ENCODE measurements at regions not wholly inside any gene's neighbourhood (a gene's known extent, or its start where the extent isn't known, plus 50 kb on each side); places are given as distances from the start of the nearest gene placed in this dataset.

DNA sequence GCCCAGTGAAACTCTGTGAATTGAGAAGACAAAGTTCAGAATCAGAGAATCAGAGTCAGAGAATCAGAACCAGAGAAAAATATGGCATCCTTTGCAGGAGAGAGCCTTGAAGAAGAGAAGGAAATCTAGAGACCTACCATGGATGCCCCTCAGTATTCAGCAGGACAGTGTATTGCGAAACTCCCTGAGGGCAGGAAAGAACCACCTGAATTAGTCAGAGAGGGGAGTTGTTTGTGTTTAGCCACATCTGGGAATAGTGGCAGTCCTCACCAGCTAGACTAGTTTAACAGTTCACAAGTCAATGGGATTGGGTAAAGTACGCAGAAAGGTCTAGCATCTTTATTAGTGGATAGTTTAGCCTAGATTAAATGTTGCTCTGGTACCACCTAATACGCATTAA lies 1252.9 kb downstream of the CDY2B start:
- Histone ChIP-seq H3K4me2 (replicated peaks; ENCODE audit: low read depth, low read length, poor library complexity, severe bottlenecking) (no peak overlapping the region), H3K27me3 (replicated peaks in 1 of 4; ENCODE audit: control extremely low read depth in 1 of 4, control insufficient read depth in 3 of 4, insufficient read depth in 4 of 4, low read length in 3 of 4) (no peaks in the 10 kb centered on the region), H3K4me1 (ENCODE audit: control insufficient read depth in 2 of 2, insufficient read depth in 2 of 2, low read length in 2 of 2) (no peaks in the 10 kb centered on the region), H3K9ac (ENCODE audit: low read length) (no peak overlapping the region), H3K9me3 (ENCODE audit: control extremely low read depth in 1 of 3, control insufficient read depth in 2 of 3, insufficient read depth in 1 of 3, low read length in 2 of 3) (no peaks in the 10 kb centered on the region), H2AFZ (ENCODE audit: insufficient read depth, low read depth, low read length, poor library complexity, severe bottlenecking) (no peak overlapping the region), H3K4me3 (ENCODE audit: control extremely low read depth in 1 of 5, extremely low read depth in 1 of 5, insufficient read depth in 1 of 5, low read depth in 2 of 5, low read length in 4 of 5) (no peak overlapping the region), H3K36me3 (replicated peaks in 1 of 2; ENCODE audit: control extremely low read depth in 1 of 2, control insufficient read depth in 1 of 2, extremely low read depth in 1 of 2, insufficient read depth in 2 of 2, low read length in 1 of 2) (no peaks in the 10 kb centered on the region), H4K20me1 (ENCODE audit: control insufficient read depth, insufficient read depth, low read length, poor library complexity, severe bottlenecking) (no peaks in the 10 kb centered on the region), H3K27ac (ENCODE audit: low read length in 2 of 2) (no peak overlapping the region), H3K79me2 (ENCODE audit: control insufficient read depth, insufficient read depth, low read length) (no peaks in the 10 kb centered on the region)
- H3K27me3 Mint-ChIP-seq: no peaks in the 10 kb centered on the region
- CTCF ChIA-PET: no interaction called here
- H3K27ac Mint-ChIP-seq: no peak overlapping the region
- no peak for TF ChIP-seq EZH2 (IDR thresholded peaks at IDR 0.05; ENCODE audit: borderline replicate concordance, insufficient read depth, low read depth, low read length, poor library complexity, severe bottlenecking)
- TF ChIP-seq, protein P1, sequence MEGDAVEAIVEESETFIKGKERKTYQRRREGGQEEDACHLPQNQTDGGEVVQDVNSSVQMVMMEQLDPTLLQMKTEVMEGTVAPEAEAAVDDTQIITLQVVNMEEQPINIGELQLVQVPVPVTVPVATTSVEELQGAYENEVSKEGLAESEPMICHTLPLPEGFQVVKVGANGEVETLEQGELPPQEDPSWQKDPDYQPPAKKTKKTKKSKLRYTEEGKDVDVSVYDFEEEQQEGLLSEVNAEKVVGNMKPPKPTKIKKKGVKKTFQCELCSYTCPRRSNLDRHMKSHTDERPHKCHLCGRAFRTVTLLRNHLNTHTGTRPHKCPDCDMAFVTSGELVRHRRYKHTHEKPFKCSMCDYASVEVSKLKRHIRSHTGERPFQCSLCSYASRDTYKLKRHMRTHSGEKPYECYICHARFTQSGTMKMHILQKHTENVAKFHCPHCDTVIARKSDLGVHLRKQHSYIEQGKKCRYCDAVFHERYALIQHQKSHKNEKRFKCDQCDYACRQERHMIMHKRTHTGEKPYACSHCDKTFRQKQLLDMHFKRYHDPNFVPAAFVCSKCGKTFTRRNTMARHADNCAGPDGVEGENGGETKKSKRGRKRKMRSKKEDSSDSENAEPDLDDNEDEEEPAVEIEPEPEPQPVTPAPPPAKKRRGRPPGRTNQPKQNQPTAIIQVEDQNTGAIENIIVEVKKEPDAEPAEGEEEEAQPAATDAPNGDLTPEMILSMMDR (IDR thresholded peaks at IDR 0.05): no peak
- WGBS (ENCODE audit: insufficient coverage): no CpG with 5 or more reads among the region's 3 CpGs
- no peaks in the 10 kb centered on the region for H3K4me1 Mint-ChIP-seq
- intact Hi-C loops (cut with micrococcal nuclease): no loop called here
- DNase-seq (no peak), ATAC-seq (ENCODE audit: low read depth) (no peak)
- no peaks in the 10 kb centered on the region for H3K9me3 Mint-ChIP-seq (ENCODE audit: insufficient read depth)
- POLR2A ChIA-PET: no interaction called here
- H3K4me3 Mint-ChIP-seq: no peak overlapping the region

DNA sequence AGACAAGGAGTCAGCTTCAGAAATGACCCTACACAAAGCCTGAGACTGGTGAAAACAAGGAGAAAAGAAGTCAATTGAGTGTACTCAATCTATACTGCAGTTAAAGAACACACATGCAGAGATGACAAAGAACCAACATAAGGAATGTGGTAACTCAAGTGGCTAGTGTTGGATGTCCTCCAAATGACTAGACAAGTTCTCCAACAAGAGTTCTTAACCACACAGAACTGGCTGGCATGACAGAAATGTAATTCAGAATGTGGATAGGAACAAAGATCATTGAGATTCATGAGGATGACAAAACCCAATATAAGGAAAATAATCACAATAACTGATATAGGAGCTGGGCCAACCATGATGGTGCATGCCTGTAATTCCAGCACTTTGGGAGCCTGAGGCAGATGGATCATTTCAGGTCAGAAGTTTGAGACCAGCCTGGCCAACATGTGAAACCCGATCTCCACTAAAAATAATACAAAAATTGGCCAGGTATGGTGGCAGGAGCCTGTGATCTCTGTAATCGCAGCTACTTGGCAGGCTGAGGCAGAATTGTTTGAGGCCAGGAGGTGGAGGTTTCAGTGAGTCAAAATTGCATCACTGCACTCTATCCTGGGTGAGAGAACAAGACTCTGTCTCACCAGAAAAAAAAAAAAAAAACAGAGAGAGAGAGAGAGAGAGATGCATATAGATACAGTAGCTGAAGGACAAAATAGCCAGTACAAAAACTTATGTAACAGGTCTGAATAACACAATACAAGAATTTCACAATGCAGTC lies 1263.6 kb downstream of the CDY2B start:
- POLR2A ChIA-PET: no interaction called here
- TF ChIP-seq, protein P1 (IDR thresholded peaks at IDR 0.05): no peak
- TF ChIP-seq EZH2 (IDR thresholded peaks at IDR 0.05; ENCODE audit: borderline replicate concordance, insufficient read depth, low read depth, low read length, poor library complexity, severe bottlenecking): no peak
- intact Hi-C loops (cut with micrococcal nuclease): no loop called here
- no peak for DNase-seq
- CTCF ChIA-PET: no interaction called here
- Mint-ChIP-seq H3K4me3 (no peak overlapping the region), H3K27me3 (no peaks in the 10 kb centered on the region), H3K4me1 (no peaks in the 10 kb centered on the region), H3K27ac (no peak overlapping the region), H3K9me3 (ENCODE audit: insufficient read depth) (no peaks in the 10 kb centered on the region)
- H3K9me3 ChIP-seq (ENCODE audit: control extremely low read depth in 1 of 3, control insufficient read depth in 2 of 3, insufficient read depth in 1 of 3, low read length in 2 of 3): no peaks in the 10 kb centered on the region
- no peaks in the 10 kb centered on the region for H3K27me3 ChIP-seq (replicated peaks in 1 of 4; ENCODE audit: control extremely low read depth in 1 of 4, control insufficient read depth in 3 of 4, insufficient read depth in 4 of 4, low read length in 3 of 4)
- no peak overlapping the region for H3K27ac ChIP-seq (ENCODE audit: low read length in 2 of 2)
- H3K79me2 ChIP-seq (ENCODE audit: control insufficient read depth, insufficient read depth, low read length): no peaks in the 10 kb centered on the region
- WGBS (ENCODE audit: insufficient coverage): no CpG with 5 or more reads among the region's 2 CpGs
- no peak overlapping the region for H3K4me3 ChIP-seq (ENCODE audit: control extremely low read depth in 1 of 5, extremely low read depth in 1 of 5, insufficient read depth in 1 of 5, low read depth in 2 of 5, low read length in 4 of 5)
- H3K9ac ChIP-seq (ENCODE audit: low read length): no peak overlapping the region
- H3K36me3 ChIP-seq (replicated peaks in 1 of 2; ENCODE audit: control extremely low read depth in 1 of 2, control insufficient read depth in 1 of 2, extremely low read depth in 1 of 2, insufficient read depth in 2 of 2, low read length in 1 of 2): no peaks in the 10 kb centered on the region
- no peak overlapping the region for H2AFZ ChIP-seq (ENCODE audit: insufficient read depth, low read depth, low read length, poor library complexity, severe bottlenecking)
- H3K4me2 ChIP-seq (replicated peaks; ENCODE audit: low read depth, low read length, poor library complexity, severe bottlenecking): no peak overlapping the region
- H3K4me1 ChIP-seq (ENCODE audit: control insufficient read depth in 2 of 2, insufficient read depth in 2 of 2, low read length in 2 of 2): no peaks in the 10 kb centered on the region
- no peak for ATAC-seq (ENCODE audit: low read depth)
- H4K20me1 ChIP-seq (ENCODE audit: control insufficient read depth, insufficient read depth, low read length, poor library complexity, severe bottlenecking): no peaks in the 10 kb centered on the region
